Glutamatergic neuron (in vitro differentiated cells): ENCODE measurements at regions not wholly inside any gene's neighbourhood (a gene's known extent, or its start where the extent isn't known, plus 50 kb on each side); places are given as distances from the start of the nearest gene placed in this dataset.

Experiments
- DNase-seq: peaks from one replicate; pipeline ENCODE4 v3.0.0; 2022
- H3K27ac Mint-ChIP-seq: one replicate; pipeline ENCODE4 v1.8.0; 2020; ENCODE audit warnings: mild to moderate bottlenecking, mixed read lengths, inconsistent platforms; ENCODE audit not compliant: unreplicated experiment
- H3K27me3 Mint-ChIP-seq: one replicate; pipeline ENCODE4 v1.8.0; 2020; ENCODE audit warnings: mild to moderate bottlenecking, moderate library complexity, mixed read lengths, inconsistent platforms; ENCODE audit not compliant: unreplicated experiment
- H3K36me3 Mint-ChIP-seq: one replicate; pipeline ENCODE4 v1.8.0; 2020; ENCODE audit warnings: mild to moderate bottlenecking, mixed read lengths, inconsistent platforms; ENCODE audit not compliant: unreplicated experiment
- H3K4me1 Mint-ChIP-seq: one replicate; pipeline ENCODE4 v1.8.0; 2020; ENCODE audit warnings: mild to moderate bottlenecking, low read depth, mixed read lengths, inconsistent platforms; ENCODE audit not compliant: unreplicated experiment
- H3K4me3 Mint-ChIP-seq: one replicate; pipeline ENCODE4 v1.8.0; 2020; ENCODE audit warnings: mild to moderate bottlenecking, mixed read lengths, inconsistent platforms; ENCODE audit not compliant: unreplicated experiment
- H3K9me3 Mint-ChIP-seq: one replicate; pipeline ENCODE4 v1.8.0; 2020; ENCODE audit warnings: mild to moderate bottlenecking, moderate library complexity, mixed read lengths, inconsistent platforms; ENCODE audit not compliant: unreplicated experiment
- CTCF ChIP-seq: fragments of 200-600 bp; sonication (generic); IDR thresholded peaks from one replicate; pipeline ENCODE4 v1.5.0; 2021; ENCODE audit not compliant: partially characterized antibody, unreplicated experiment

GRCh38 chr2:120430957-120431356 lies 85.0 kb downstream of the INHBB start:
- H3K36me3 Mint-ChIP-seq = no peaks in the 10 kb centered on the region
- H3K4me3 Mint-ChIP-seq = no peak overlapping the region
- no peaks in the 10 kb centered on the region for H3K9me3 Mint-ChIP-seq
- no peak for DNase-seq
- H3K4me1 Mint-ChIP-seq = peaks cover 9% of the 10 kb centered on the region
- no peak overlapping the region for H3K27ac Mint-ChIP-seq
- no peaks in the 10 kb centered on the region for H3K27me3 Mint-ChIP-seq
- TF ChIP-seq CTCF = no peak

DNA sequence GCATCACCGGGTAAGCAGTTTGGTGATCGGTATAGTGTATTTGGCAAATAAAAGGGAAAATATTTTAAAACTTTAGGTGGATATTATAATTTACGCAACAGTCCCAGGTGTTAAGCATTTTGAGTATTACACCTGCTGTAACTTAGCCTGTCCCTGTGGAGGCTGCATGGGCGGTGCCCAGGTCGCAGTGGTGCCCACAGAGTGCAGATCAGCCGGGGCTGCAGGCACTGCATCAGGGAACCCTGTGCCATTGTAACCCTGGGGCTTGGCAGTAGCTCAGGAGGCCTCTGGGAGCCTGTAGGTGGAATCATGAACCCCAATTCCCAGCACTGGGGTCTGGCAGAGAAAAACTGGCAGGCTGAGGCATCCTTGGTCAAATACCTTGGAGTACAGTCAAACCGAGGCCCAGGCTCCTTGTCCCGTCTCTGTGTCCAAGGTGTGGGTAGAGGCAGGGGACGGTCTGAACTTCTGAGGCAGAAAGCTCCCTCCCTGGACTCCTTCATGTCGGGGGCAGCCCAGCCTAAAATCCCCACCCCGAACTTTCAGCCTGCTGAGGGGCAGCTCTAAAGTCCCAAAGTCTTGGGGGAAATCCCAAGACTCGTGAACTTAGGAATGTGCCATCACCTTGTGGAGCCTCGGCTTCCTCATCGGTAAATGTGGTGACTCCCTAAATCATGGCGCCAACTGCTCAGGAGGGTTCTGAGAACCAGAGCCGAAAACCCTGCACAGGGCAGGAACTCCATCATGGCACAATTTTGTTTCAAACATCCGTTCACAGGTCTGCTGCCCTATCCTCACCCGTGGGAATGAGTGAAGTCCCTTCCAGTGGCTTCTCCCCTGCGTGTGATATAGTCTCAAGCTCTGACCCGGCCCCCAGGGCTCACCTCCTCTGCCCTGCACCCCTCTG lies 85.7 kb downstream of the INHBB start:
- Mint-ChIP-seq H3K27ac (no peak overlapping the region), H3K4me3 (no peak overlapping the region), H3K36me3 (no peaks in the 10 kb centered on the region), H3K9me3 (no peaks in the 10 kb centered on the region), H3K4me1 (peaks cover 9% of the 10 kb centered on the region), H3K27me3 (no peaks in the 10 kb centered on the region)
- no peak for TF ChIP-seq CTCF
- no peak for DNase-seq

- TF ChIP-seq CTCF = no peak
- no peaks in the 10 kb centered on the region for H3K36me3 Mint-ChIP-seq
- peaks cover 9% of the 10 kb centered on the region for H3K4me1 Mint-ChIP-seq
- H3K4me3 Mint-ChIP-seq = no peak overlapping the region
- no peaks in the 10 kb centered on the region for H3K27me3 Mint-ChIP-seq
- DNase-seq = no peak
- no peak overlapping the region for H3K27ac Mint-ChIP-seq
- H3K9me3 Mint-ChIP-seq = no peaks in the 10 kb centered on the region
Measured at GRCh38 chr2:120432293-120432975, 86.5 kb downstream of the INHBB start.

DNA sequence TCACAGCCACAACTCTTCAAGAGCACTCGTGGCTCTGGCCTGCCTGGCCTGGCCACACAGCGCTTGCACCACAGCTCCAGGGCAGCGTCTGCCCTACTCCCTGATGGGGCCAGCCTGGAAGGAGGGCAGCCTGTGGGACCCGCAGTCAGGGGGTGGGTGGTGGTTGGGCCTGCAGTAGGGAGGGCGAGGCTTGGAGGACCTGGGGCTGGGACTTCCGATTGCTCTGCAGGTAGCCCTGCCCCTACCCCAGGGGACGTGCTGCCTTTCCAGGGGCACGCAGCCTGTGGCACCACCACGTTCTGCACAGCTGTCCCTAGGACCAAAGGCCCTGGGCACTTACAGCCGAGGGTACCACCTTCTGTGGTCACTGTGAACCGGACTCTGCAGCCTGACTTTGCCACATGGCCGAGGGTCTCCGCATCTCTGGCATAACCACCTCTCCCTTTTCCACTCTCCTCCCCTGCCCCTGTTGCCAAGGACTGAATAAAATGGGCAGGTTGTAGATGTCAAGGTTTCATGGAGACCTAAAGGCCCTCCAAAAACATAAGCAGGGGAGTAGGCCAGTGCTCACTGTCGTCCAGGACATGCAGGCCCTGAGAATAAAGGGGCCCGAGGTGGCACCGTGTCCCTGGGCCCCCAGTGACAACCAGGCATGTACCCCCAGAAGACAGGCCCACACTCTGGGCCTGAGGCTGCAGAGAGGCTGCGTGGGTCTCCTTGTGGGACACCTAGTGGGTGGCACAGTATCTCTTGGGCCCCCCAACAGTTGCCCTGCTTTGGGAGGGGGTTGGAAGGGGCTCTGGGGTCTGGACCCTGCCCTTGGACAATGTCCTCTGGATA lies 87.3 kb downstream of the INHBB start:
- Mint-ChIP-seq H3K4me3 (no peak overlapping the region), H3K27ac (no peak overlapping the region), H3K9me3 (no peaks in the 10 kb centered on the region), H3K36me3 (no peaks in the 10 kb centered on the region), H3K27me3 (no peaks in the 10 kb centered on the region), H3K4me1 (peaks cover 9% of the 10 kb centered on the region)
- no peak for TF ChIP-seq CTCF
- no peak for DNase-seq
